ENCODE measurements at regions not wholly inside any gene's neighbourhood (a gene's known extent, or its start where the extent isn't known, plus 50 kb on each side); places are given as distances from the start of the nearest gene placed in this dataset.

GRCh38 chr18:27899893-27900292 is 277.0 kb downstream of the CDH2 start:
- DNase-seq (ENCODE audit: low spot score): no peak

GRCh38 chr18:27894746-27895145 is 282.2 kb downstream of the CDH2 start:
- no peak for DNase-seq (ENCODE audit: low spot score)

DNA sequence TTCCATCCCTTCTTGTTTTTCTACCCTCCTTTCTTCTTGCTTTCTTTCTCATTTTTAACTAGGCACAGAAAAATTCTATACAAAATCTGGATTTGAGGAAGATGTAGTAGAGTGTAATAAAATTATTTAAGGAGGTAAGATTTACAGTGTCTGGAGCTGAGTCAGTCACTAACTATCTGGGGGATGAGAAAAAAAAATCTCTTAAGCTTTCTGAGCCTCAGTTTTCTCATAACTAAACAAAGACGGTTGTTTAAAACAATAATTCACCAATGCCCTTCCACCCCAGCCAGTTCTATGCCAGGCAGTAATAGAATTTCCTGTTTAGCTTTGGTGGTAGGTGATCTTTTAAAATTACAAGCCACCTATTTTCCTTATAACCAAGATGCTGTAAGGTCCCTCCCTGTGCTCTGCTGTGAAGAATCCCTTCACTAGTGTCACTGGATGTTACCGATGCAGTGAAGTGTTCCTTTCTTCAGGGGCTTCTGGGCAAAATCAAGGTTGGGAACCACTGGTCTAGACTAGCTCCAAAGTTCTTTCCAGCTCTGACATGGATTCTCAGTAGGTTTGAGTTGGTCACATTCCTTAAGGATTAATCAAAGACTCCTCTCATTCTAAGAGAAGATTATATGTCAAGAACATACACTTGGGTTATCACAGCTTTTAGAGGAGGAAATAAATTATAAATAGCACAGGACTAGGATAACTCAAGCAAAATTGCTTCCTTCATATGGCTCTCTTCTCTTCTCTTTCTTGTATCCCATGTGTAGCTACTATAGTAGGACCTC is 289.0 kb downstream of the CDH2 start:
- DNase-seq (ENCODE audit: low spot score): no peak

- DNase-seq (ENCODE audit: low spot score): no peak
Measured at GRCh38 chr18:27887287-27887686, 289.6 kb downstream of the CDH2 start.

GRCh38 chr18:27879540-27879939 is 297.4 kb downstream of the CDH2 start:
- no peak for DNase-seq (ENCODE audit: low spot score)

DNA sequence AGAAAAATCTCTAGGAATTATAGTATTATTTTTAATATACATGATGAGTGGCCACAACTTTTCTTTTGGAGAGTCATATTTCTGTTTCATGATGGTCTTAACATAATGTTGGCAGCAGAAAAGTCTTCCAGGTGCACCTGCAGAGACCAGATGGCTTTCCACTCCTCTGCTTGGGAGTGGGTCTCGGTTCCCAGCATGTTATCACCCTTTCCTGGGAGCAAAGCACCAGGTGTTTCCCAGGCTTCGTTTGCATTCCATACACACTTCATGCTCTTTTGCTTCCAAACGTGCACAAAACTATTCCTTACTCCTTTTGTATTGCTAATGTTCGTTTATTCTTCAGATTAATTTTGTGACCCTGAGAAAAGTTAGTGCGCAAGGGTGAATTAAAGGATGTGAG is 305.2 kb downstream of the CDH2 start:
- DNase-seq (ENCODE audit: low spot score): no peak

- no peak for DNase-seq (ENCODE audit: low spot score)
Measured at GRCh38 chr18:27869735-27870134, 307.2 kb downstream of the CDH2 start.

DNA sequence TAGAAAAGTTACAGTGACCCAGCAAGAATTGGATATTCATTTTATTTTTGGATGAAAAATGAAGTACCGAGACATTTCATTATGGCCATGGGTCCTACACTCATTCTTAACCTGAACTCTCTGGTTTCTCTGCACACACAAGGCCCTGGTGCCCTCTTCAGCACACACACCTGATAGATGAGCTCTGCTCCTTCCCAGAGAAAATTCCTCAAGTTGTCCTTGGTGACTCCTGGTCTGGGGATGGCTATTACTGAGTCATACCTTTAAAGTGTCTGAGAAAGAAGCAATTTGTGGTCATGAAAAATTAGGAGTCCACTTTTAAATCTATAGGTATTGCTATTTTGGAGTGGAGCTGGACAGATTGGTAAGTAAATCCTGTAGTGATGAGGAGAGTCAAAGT is 311.5 kb downstream of the CDH2 start:
- DNase-seq (ENCODE audit: low spot score): no peak

DNA sequence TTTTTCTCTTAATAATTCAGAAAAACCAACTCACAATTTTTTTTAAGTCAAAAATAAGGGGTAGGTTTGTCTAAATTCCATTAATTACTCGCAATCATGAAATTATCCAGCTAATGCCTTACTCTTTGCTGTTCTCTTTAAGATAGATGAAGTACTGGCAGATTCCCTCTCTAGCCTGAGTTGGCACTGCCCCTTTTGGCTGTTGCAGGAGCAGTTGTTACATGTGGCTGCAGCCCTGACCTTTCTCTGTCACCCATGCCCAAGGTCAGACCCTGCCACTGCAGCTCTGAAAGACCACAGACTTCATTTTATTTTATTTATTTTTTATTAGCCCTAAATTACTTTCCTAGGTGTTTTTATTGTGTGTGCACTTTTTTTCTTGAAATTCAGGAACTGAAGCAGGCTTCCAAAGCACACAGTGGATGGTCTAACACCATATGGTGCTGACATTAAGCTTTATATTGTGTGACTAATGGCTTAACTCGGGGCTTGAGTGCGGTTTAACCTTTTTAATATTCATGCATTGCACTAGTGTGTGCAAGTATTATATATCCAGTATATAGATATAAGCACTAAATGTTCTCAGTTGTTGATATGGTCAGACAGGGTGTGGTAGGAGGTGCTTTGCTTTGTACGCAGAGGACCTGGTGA is 313.0 kb downstream of the CDH2 start:
- DNase-seq (ENCODE audit: low spot score): no peak

DNA sequence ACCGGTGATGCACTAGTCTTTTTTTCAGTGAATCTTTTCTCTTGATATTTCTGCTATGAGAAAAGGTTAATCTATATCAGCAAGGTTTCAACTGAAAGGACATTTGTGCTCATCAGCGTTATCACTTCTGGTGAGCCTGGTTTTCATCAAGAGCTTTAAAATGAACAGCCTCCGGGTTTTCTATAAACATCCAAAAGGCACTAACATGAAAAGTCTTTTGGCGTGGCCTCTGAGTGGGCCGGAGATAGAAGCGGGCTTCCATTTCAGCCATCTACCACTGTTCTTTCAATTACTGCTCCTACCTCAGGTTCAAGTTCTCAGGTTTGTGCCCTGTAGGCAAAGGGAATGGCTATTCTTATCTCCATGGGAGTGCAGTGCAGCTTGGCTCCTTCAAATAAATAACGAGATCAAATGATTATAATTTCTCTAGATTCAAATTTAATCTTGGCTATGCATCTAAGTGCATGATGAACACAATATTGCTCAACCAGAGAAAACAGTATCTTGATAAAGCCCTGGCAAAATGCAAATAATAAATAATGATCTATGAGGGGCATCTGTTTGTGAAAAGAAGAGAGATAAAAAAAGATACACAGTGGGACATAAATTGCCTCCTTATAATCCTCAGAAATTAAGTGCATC is 314.8 kb downstream of the CDH2 start:
- DNase-seq (ENCODE audit: low spot score): no peak

DNA sequence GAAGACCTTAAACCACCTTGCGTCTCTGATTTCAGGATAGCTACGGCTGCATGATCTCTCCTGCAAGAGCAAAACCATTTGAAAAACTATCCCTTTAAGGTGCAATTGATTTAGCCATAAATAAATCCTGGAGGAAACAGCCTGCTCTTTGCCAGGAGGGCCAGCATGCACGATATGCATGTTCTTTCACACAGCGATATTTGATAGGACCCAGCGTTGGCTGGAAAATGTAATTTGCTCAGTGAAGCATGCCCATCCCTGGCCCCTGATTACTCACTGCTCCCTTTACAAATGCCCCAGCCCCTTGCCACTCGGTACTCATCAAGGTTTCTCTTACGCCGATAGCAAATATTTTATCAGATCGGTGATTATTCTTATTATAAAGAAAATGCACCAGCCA is 315.4 kb downstream of the CDH2 start:
- no peak for DNase-seq (ENCODE audit: low spot score)

GRCh38 chr18:27860701-27861107 is 316.2 kb downstream of the CDH2 start:
- DNase-seq (ENCODE audit: low spot score): no peak

- DNase-seq (ENCODE audit: low spot score): no peak
Measured at GRCh38 chr18:27860011-27860410, 316.9 kb downstream of the CDH2 start.

- DNase-seq (ENCODE audit: low spot score): no peak
Measured at GRCh38 chr18:27856820-27857219, 320.1 kb downstream of the CDH2 start.

- DNase-seq (ENCODE audit: low spot score): no peak
Measured at GRCh38 chr18:27855486-27855885, 321.4 kb downstream of the CDH2 start.

DNA sequence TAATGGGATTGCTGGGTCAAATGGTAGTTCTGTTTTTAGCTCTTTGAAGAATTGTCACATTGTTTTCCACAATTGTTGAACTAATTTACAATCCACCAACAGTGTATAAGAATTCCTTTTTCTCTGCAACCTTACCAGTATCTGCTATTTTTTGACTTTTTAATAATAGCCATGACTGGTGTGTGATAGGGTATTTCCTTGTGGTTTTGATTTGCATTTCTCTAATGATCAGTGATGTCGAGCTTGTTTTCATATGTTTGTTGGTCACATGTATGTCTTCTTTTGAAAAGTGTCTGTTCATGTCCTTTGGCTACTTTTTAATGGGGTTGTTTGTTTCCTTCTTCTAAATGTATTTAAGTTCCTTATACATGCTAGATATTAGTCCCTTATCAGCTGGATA is 322.3 kb downstream of the CDH2 start:
- no peak for DNase-seq (ENCODE audit: low spot score)

GRCh38 chr18:27848336-27848735 is 328.6 kb downstream of the CDH2 start:
- DNase-seq (ENCODE audit: low spot score): no peak

DNA sequence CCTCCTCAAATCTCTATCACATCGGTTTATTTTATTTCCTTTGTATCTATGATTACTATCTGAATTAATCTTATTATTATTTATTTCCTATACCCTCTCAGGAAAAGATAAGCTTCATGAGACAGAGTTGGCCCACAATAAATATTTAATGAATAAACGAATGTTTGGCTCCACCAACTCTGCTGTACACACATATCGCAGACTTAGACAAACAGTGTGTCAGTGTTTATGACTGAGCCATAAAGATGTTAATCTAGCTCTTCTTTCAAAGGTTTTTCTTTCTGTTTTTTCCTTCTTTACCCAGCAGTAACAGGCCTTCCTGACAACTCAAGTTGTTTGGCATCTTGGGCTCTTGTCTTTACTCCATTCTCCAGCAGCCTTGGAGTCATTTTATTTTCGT is 329.5 kb downstream of the CDH2 start:
- no peak for DNase-seq (ENCODE audit: low spot score)

DNA sequence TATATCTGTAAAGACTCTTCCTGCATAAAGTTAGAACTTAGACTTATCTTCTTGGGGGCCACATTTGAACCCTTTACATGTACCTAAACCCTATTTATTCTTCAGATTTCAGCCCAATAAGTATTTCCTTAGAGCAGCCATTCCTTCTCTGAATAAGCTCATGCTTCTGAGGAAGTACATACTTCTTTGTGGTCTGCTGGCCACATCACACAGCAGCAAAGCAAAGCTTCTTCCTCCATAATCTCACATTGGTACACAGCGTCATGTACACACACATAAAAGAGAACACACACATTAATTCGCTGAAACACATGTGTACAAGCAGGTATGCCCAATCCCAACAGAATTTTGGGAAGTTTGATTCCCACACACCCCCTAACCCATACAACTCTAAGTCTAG is 331.0 kb downstream of the CDH2 start:
- DNase-seq (ENCODE audit: low spot score): no peak

DNA sequence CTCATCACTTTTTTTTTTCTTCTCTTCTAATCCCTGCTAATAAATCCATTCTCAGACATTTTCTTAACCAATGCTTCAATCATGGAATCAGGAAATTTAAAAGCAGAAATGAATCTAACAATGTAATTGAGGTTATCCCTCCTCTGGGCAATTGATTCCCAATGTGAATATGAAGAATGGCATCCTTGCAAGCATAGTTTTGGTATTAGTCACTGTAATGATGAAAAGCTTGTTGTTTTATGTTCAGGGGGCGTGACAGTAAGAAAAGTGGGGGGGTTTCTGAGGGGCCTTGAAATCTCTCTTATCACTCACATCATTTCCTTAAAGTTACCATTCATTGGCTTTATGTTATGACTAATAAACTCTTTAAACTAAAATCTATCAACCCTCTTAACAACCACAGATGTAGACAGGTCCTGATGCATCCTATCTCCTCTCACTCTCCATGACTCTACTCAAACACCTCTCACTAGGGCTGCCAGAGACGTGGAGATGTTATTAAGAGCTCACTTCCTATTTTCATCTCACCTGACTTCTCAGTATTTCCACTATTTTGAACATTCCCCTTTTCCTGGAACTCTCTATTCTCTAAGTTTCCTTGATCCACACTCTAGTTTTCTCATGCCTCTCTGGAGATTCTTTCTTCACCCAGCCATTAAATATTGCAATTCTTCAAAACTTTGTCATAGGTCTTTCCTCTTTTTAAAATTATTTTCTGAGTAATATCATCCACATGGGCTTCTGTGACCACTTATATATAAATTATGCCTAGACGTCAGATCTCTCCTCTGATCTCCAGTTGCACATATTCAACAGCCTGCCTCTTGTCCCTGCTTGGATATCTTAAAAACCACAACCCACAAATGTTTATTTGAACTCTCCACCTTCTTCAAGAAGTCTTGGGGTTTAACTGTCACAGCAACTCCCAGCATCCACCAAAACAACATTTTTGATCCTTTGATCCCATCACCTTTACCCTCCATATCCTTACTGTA is 332.9 kb downstream of the CDH2 start:
- DNase-seq (ENCODE audit: low spot score): peak; percentile 2

DNA sequence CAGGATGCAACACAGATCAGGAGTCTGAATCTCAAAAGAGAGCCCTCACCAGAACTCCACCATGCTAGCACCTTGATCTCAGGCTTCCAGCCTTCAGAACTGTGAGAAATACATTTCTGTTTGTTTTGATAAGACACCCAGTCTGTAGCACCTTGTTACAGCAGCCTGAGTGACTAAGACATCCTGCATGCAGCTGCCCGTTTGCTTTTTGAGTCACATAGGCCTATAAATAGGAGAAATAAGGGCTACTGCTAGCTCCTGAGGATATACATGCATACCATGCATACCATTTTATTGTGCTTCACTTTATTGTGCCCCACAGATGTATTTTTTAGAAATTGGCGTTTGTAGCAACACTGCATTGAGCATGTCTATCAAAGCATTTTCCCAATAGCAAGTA is 337.8 kb downstream of the CDH2 start:
- peak; percentile 3 for DNase-seq (ENCODE audit: low spot score)

DNA sequence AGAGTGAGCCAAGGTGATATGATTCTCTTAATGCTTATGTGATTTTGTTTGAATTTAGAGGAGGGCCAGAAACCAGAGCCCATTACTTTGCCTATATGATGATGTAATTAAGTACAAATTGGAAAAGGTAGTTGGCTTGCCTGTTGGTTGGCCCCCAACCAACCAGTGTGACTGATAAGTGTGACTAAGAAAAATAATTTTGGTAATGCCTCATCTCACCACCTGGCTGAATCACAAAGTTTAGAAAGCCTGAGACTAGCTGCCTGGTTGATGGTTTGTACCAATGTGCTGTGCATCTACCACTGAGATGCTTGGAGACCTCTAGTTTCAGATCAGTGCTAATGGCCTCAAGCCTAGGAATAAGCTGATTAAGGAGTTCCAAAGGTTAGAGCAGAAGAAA is 338.7 kb downstream of the CDH2 start:
- DNase-seq (ENCODE audit: low spot score): no peak
